IMR-90 (cell line): ENCODE measurements at regions not wholly inside any gene's neighbourhood (a gene's known extent, or its start where the extent isn't known, plus 50 kb on each side); places are given as distances from the start of the nearest gene placed in this dataset.

ENCODE experiments used
- ATAC-seq: fragments of 200-7000 bp; cut with Tn5 transposase; 2 replicates; pipeline ENCODE4 v1.9.1; 2020; ENCODE audit warnings: low read depth, mild to moderate bottlenecking, moderate library complexity
- BruUV-seq: library from RNA; stranded (reverse); fragments of 400-500 nt; replicated peaks from 2 replicates; lab custom pipeline; 2021; lab: Mats Ljungman, UMichigan
- CTCF ChIA-PET: fragments of 300-600 bp; formaldehyde crosslinking; extraction: SDS; loops from one replicate; lab custom pipeline; 2021; ENCODE audit warnings: antibody characterized with exemption; lab: Yijun Ruan, JAX
- POLR2A ChIA-PET: fragments of 300-600 bp; sonication (Branson Sonifier 250); formaldehyde crosslinking; loops from one replicate; lab custom pipeline; 2022; ENCODE audit warnings: antibody characterized with exemption; ENCODE audit not compliant: unreplicated experiment; lab: Charles Lee
- DNase-seq: peaks from one replicate; pipeline ENCODE4 v3.0.0; 2013
- H2AFZ ChIP-seq: replicated peaks from 2 replicates; pipeline ENCODE3; 2013; ENCODE audit warnings: low read length, mild to moderate bottlenecking; ENCODE audit not compliant: poor library complexity
- H2AK5ac ChIP-seq: 2 replicates; pipeline ENCODE4 v1.6.1; 2013; ENCODE audit warnings: low read depth, low read length, inconsistent platforms
- H2AK9ac ChIP-seq: replicated peaks from 2 replicates; pipeline ENCODE3; 2013; ENCODE audit warnings: mild to moderate bottlenecking, low read depth, low read length, moderate library complexity; ENCODE audit not compliant: poor library complexity
- H2BK120ac ChIP-seq: 2 replicates; pipeline ENCODE4 v1.6.1; 2013; ENCODE audit warnings: low read depth, low read length, inconsistent platforms
- H2BK15ac ChIP-seq: 3 replicates; pipeline ENCODE4 v1.6.1; 2013; ENCODE audit warnings: low read depth, low read length, inconsistent platforms
- H2BK20ac ChIP-seq: 2 replicates; pipeline ENCODE4 v1.6.1; 2013; ENCODE audit warnings: low read depth, mild to moderate bottlenecking, inconsistent platforms, low read length, moderate library complexity
- H2BK5ac ChIP-seq: 2 replicates; pipeline ENCODE4 v1.6.1; 2013; ENCODE audit warnings: mild to moderate bottlenecking, low read depth, low read length, inconsistent platforms; ENCODE audit not compliant: poor library complexity, severe bottlenecking
- H3K14ac ChIP-seq: replicated peaks from 2 replicates; pipeline ENCODE4 v1.6.1; 2013; ENCODE audit warnings: low read depth, low read length, inconsistent platforms
- H3K18ac ChIP-seq: 2 replicates; pipeline ENCODE4 v1.6.1; 2013; ENCODE audit warnings: low read depth, low read length, control low read depth
- H3K23ac ChIP-seq: 2 replicates; pipeline ENCODE4 v1.6.1; 2013; ENCODE audit warnings: low read depth, low read length, inconsistent platforms
- H3K27ac ChIP-seq: 2 replicates; pipeline ENCODE4 v1.5.1; 2013; ENCODE audit warnings: mild to moderate bottlenecking, control low read depth, low read length; ENCODE audit not compliant: insufficient read depth
- H3K27me3 ChIP-seq: 2 replicates; pipeline ENCODE4 v1.6.1; 2013; ENCODE audit warnings: low read length; ENCODE audit not compliant: control insufficient read depth, insufficient read depth
- H3K36me3 ChIP-seq: 2 replicates; pipeline ENCODE4 v1.6.1; 2013; ENCODE audit warnings: low read length, mixed read lengths; ENCODE audit not compliant: control insufficient read depth, insufficient read depth
- H3K4ac ChIP-seq: 2 replicates; pipeline ENCODE4 v1.6.1; 2013; ENCODE audit warnings: low read depth, low read length, inconsistent platforms
- H3K4me1 ChIP-seq: 2 replicates; pipeline ENCODE4 v1.6.1; 2013; ENCODE audit warnings: low read length, mixed read lengths; ENCODE audit not compliant: control insufficient read depth, insufficient read depth
- H3K4me2 ChIP-seq: 2 replicates; pipeline ENCODE4 v1.6.1; 2013; ENCODE audit warnings: low read depth, mild to moderate bottlenecking, control low read depth, low read length, moderate library complexity
- H3K4me3 ChIP-seq: 2 replicates; pipeline ENCODE4 v1.5.1; 2013; ENCODE audit warnings: low read depth, mild to moderate bottlenecking, control low read depth, low read length, moderate library complexity; ENCODE audit not compliant: insufficient read depth
- H3K56ac ChIP-seq: 2 replicates; pipeline ENCODE4 v1.6.1; 2013; ENCODE audit warnings: low read length, inconsistent platforms; ENCODE audit not compliant: insufficient read depth; ENCODE audit errors: extremely low read depth
- H3K79me1 ChIP-seq, 2 experiments: 2 replicates each; pipeline ENCODE4 v1.6.1; 2013; ENCODE audit warnings: low read length in 2 of 2, inconsistent platforms in 1 of 2, low read depth in 1 of 2
- H3K9ac ChIP-seq: 2 replicates; pipeline ENCODE4 v1.6.1; 2013; ENCODE audit warnings: low read depth, low read length, control low read depth
- H3K9me1 ChIP-seq: 2 replicates; pipeline ENCODE4 v1.6.1; 2013; ENCODE audit warnings: low read length, inconsistent platforms; ENCODE audit not compliant: insufficient read depth
- H3K9me3 ChIP-seq: 2 replicates; pipeline ENCODE4 v1.6.1; 2013; ENCODE audit warnings: low read length; ENCODE audit not compliant: control insufficient read depth, insufficient read depth
- H4K20me1 ChIP-seq: 2 replicates; pipeline ENCODE4 v1.6.1; 2013; ENCODE audit warnings: low read length, inconsistent platforms; ENCODE audit not compliant: insufficient read depth
- H4K5ac ChIP-seq: 2 replicates; pipeline ENCODE4 v1.6.1; 2013; ENCODE audit warnings: mild to moderate bottlenecking, low read depth, low read length, control low read depth
- H4K8ac ChIP-seq, 2 experiments: 2 replicates each; pipeline ENCODE4 v1.6.1; 2013; ENCODE audit warnings: low read depth in 2 of 2, low read length in 2 of 2, control low read depth in 1 of 2, inconsistent platforms in 1 of 2
- H4K91ac ChIP-seq: 2 replicates; pipeline ENCODE4 v1.6.1; 2013; ENCODE audit warnings: low read depth, low read length, inconsistent platforms; ENCODE audit not compliant: insufficient read depth
- MAFK ChIP-seq: IDR thresholded peaks from 2 replicates; pipeline ENCODE4 v1.6.1; 2012; ENCODE audit warnings: low read depth, low read length, improper control_type of control experiment
- NFE2L2 ChIP-seq: fragments of 150-350 bp; IDR thresholded peaks from 2 replicates; pipeline ENCODE4 v1.6.1; 2016; ENCODE audit warnings: low read depth, mild to moderate bottlenecking, low read length
- RAD21 ChIP-seq: IDR thresholded peaks from 2 replicates; pipeline ENCODE4 v1.6.1; 2012; ENCODE audit warnings: low read length, improper control_type of control experiment
- SMC3 ChIP-seq: fragments of 150-350 bp; IDR thresholded peaks from 2 replicates; pipeline ENCODE4 v1.6.1; 2016; ENCODE audit warnings: low read depth, mild to moderate bottlenecking, antibody characterized with exemption, low read length, moderate library complexity
- WGBS, 2 experiments: methylation state at CpG; one replicate each; pipeline versions ENCODE4 v1.1.5 to v1.1.7; 2013; ENCODE audit warnings: missing lambda C conversion rate in 2 of 2; ENCODE audit not compliant: insufficient read length in 1 of 2; ENCODE audit errors: extremely low coverage in 2 of 2; 5-methylcytosine and 5-hydroxymethylcytosine counted together
- dilution Hi-C: fragments of 300-500 bp; cut with HindIII; formaldehyde crosslinking; loops from one replicate; pipeline ENCODE4 v1.14.3; 2018; ENCODE audit warnings: low sequenced_read_pairs; ENCODE audit not compliant: unreplicated experiment
- in situ Hi-C: fragments of 300-500 bp; cut with MboI; formaldehyde crosslinking; loops from 3 replicates; pipeline ENCODE4 v1.14.3; 2019; ENCODE audit warnings: low sequenced_read_pairs, inconsistent platforms, mixed read lengths
- intact Hi-C: fragments of 100-400 bp; cut with micrococcal nuclease; formaldehyde crosslinking; loops from 2 replicates; pipeline ENCODE4 v1.10.0; 2022

GRCh38 chr5:135724617-135725016 is 109.8 kb upstream of the SLC25A48 start:
- Histone ChIP-seq H4K5ac (no peak overlapping the region), H3K36me3 (no peaks in the 10 kb centered on the region), H3K4me3 (no peak overlapping the region), H3K4me1 (no peaks in the 10 kb centered on the region), H3K9ac (no peak overlapping the region), H3K4ac (no peak overlapping the region), H3K14ac (no peak overlapping the region), H2BK20ac (no peak overlapping the region), H4K20me1 (no peaks in the 10 kb centered on the region), H3K27me3 (peaks cover 2% of the 10 kb centered on the region; the same call in 1 of the 2 replicates), H3K18ac (no peak overlapping the region), H3K56ac (no peak overlapping the region), H4K8ac (no peak overlapping the region), H3K4me2 (no peak overlapping the region), H2AK9ac (no peak overlapping the region), H3K23ac (no peak overlapping the region), H3K27ac (no peak overlapping the region), H2BK5ac (no peak overlapping the region), H2AFZ (no peak overlapping the region), H2BK120ac (no peak overlapping the region), H3K9me3 (no peaks in the 10 kb centered on the region), H2AK5ac (no peak overlapping the region), H3K79me1 (no peaks in the 10 kb centered on the region), H3K9me1 (no peaks in the 10 kb centered on the region), H2BK15ac (no peak overlapping the region), H4K91ac (no peak overlapping the region)
- ChIA-PET CTCF (no interaction called here), POLR2A (no interaction called here)
- no peak for TF ChIP-seq MAFK
- TF ChIP-seq RAD21, result no peak
- no peak for TF ChIP-seq SMC3
- TF ChIP-seq NFE2L2, result no peak
- ATAC-seq, result no peak
- no peak for DNase-seq
- intact Hi-C loops, result no loop called here
- in situ Hi-C loops, result no loop called here
- 30% methylated on average over 1 of the region's 2 CpGs; no CpG with 5 or more reads in 1 of the 2 experiments for WGBS, 2 experiments
- dilution Hi-C loops, result no loop called here
- no TSS peak for BruUV-seq
